Stimulated activated CD4-positive, alpha-beta T cell treated with anti-CD3 and anti-CD28 coated beads, Interleukin-1b, Interleukin-23, amount 100 ng/mL, for 4 hours (primary cell): ENCODE measurements at regions not wholly inside any gene's neighbourhood (a gene's known extent, or its start where the extent isn't known, plus 50 kb on each side); places are given as distances from the start of the nearest gene placed in this dataset.

Experiments used
- DNase-seq, 2 donors: peaks; one replicate each; pipeline ENCODE4 v3.0.0-alpha.2; 2020; ENCODE audit warnings: low read depth in 2 of 2

DNA sequence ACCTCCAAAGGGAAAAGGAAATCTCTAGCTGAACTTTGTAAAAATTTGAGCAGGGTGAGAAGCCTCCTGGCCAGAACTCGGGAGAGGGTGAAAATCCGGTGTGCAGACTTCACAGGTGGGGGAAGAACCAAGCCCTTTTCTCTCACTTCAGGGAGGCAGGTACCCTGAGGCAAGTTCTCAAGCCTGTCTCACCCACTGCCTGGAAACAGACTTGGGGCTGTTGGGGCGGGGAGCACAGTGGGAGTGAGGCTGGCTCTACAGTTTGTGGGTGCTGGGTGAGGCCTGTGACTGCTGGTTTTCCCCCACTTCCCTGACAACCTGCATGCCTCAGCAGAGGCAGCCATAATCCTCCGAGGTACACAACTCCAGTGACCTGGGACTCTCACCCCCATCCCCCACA lies 187.1 kb downstream of the KIF4B start:
- no peak for DNase-seq

DNA sequence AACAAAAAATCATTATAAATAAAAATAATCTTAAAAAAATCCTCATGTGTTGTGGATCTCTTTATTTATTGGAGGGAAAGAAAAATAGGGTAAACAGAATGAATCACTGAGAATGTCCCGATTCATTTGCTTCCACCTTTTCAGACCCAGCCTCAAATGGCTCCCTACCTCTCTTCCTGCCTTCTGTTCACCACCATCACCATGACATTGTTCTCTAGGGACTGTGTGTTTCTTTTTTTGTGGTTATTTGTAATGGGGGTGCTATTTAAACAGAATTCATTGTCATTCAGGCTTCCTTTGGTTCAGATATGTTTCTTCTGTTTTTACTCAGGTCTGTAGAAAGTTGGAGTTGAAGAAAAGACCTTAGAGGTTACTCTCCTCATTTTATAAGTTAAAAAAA lies 198.2 kb downstream of the KIF4B start:
- no peak for DNase-seq

DNA sequence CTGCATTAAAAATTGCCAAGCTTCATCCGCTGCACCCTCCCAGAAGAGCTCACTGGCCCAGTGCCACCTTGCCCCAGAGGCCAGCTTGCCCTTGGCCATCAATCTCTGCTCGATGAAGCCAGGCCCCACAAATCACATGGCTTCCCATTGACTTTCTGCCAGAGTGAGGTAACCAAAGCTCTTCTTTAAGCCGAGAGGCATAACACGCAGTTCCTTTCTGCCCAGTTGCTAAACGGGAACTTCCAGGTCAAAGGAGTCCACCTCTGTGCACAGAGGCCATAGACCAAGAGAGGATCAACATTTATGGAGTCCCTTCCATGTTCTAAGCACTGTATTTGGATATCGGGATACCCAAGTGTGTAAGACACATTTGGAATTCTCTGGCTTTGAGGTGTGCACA lies 208.8 kb downstream of the KIF4B start:
- no peak for DNase-seq

DNA sequence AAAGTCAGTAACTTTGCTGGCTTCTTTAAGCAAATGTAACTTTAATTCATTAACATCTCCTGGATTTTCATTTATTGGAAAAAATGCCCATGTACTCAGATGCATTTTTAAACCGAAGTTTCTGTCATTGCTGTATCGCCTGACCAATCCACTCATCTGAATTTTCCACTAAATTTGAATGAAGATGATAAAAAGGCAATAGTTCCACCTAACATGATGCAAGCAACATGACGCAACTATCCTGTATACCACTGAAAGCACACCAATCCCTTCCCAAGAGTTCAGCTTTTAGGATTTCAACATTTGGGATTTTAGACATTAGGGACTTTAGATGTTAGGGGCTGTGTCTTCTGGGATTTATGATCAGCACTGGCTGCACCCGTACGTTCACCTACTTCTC lies 215.6 kb downstream of the KIF4B start:
- no peak for DNase-seq

DNA sequence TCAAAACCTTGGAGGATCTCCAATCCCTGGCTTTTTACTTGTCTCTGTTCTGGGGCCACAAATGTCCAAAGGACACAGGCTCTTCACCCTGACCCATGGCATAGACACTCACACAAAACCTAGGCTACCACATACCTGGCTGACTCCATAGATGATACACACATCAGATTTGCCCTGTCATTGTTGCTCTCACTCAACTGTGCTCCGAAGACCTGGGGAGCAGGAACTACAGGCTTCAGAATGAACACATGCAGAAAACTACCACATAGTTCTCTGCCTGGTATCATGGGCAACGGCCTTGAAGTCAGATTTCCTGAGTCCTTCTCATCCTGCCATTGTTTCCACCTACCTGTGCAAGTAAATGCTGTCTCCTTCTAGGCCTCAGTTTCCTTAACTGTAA lies 226.2 kb downstream of the KIF4B start:
- DNase-seq, result no peak

DNA sequence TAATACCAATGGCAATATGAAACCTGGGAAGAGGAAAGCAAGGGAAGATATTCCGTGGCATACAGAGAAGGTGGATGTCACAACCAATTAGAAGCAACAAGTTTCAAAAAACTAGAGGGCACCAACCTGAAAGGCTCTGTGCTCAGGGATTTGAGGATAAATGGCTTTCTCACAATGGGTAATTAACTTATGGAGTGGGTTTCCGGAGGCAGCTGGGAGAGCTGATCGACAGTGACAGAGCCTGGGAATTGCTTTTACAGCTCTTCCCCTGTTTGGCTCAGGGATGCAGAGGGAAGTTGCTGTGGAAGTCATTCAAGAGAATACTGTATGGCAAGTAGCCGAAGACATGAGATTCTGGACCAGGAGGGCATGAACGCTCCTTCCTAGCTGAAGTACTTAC lies 237.0 kb downstream of the KIF4B start:
- no peak for DNase-seq

DNA sequence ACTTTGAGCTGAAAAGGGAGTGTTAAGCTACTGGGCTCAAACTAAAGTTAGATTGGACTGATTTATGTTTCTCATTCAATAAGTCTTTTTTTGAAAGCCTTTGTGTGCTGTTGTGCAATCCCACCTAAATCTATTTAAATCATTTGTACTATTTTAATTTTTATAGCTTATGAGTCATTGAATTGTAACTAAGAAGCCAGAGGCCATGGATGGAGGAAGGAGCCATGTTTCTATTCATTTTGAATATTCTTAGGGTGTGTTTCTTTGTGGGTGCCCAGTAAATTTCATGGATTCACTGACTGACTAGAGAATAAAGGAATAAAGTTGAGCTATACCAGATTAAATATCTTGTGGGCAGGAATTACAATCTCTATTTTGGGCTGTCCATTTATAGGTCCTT lies 238.5 kb downstream of the KIF4B start:
- no peak for DNase-seq

DNA sequence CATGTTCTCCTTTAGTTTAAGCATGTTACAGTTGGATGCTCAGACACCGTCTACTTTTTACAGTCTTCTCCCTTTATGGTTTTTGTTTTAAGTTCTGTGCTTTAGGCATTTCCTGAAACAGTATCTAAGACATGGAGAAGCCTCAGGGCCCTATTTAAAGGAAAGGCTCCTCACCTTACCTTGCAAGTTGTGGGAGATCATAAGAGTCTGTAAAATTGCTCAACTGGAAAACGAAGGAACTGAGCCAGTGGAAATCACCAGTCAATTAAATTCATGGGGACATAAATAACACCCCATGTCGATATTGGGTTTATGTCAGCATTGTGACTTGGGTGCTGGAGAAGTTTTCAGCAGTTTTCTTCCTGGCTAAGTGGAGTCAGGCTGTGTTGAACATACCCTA lies 239.2 kb downstream of the KIF4B start:
- no peak for DNase-seq

DNA sequence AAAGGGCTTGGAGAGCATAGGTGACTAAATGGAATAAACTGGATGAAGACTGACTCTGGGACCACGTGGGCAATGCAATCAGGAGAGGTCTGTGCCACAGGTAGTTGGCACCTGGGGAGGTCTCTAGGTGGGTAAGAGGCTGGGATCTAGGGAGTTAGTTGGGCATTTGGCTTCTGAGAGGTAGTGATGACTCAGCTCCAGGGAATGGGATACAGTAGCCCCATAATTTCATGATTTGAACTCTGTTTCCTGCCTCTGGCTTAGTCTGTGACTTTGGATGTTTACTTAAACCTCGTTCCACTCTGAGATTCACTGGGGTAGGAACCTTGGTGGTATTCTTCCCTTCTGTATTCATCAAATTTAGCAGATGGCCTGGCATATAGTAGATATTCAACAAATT lies 240.8 kb downstream of the KIF4B start:
- no peak for DNase-seq

DNA sequence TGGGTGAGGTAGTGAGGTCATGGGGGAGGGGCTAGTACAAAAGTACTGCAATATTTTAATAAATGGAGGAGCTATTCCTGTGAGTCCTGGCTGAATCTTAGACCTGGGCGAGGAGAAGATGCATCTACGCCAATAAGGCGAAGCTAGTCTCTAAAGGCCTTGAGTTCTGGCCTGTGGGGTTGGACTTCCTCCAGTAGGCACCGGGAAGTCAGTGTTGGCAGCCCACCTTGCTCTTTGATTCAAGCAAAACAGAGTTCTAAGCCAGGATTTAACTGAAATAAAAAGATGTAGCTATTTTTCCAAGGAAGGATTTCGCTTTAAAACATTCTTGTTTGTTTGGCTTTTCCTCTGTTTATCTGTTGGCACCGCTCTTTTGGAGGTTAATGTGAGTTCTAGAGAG lies 244.6 kb downstream of the KIF4B start:
- no peak for DNase-seq

DNA sequence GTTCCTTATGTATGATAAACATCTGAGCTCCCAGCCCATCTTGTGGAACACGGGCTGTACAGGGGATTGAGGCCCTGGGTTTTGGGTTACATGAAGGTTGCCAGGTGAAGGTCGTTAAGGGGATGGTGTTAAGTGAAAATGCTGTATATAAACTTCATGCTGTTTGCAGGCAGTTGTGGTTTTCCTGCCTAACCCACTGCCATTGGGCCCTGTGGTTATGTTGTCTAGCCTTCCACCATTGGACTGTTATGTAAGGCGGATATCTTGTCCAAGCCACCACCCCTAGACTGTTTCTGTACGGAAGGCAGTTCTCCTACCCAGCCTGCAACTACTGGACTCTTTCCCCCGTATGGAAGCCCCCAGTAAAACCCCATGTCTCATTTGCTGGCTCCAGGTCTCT lies 246.1 kb downstream of the KIF4B start:
- no peak for DNase-seq

DNA sequence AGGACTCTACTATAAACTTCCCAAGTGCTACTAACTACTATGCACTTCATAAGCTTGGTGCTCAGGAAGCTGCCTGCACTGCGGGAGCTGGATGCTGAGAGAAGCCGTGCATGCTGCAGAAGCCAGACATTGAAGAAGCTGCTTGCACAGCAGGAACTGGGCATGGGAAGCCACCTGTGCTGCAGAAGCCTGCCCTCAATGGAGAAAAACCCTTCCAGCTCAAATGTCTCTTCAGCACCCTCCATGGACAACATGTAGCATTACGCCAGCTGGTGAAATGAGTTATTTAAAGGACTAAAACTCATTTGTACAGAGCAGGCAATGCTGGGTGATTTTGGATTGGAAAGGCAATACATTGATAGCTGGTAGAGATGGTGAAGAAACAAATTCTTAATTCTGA lies 247.2 kb downstream of the KIF4B start:
- no peak for DNase-seq

DNA sequence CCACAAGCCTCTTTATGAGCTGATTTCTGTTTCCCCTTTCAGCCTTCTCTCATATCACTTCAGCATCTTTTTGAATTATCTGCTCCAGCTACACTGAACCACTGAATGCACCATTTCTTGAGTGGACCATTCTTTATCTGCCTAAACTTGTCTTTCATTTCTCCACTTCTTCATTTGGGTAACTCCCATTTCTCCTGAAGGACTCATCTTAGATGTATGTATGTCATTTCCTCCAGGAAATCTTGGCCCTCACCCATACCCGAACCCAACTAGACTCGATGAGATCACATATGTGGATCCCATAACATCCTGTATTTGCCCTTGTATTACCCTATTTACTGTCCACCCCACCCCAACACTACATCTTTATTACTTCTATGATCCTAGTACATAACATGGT lies 249.8 kb downstream of the KIF4B start:
- DNase-seq, result no peak

DNA sequence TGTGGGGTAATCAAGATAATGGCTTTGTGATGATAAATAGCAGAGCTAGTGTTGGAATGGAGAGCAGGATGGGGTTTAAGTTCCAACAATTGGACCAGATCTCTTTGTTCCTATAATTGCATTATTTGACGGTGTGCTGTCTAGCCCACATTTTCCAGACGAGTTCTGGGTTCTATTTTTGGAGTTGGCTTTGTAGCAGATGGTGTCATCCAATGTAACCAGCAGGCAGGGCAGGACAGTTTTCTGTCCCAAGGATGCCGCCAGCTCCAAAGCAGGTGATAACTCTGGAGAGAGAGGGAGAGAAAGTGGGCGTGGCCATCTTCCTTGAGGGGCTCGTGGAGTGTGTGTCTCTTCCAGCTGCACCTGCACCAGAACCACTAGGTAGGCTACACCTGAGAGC lies 251.3 kb downstream of the KIF4B start:
- DNase-seq, result no peak

DNA sequence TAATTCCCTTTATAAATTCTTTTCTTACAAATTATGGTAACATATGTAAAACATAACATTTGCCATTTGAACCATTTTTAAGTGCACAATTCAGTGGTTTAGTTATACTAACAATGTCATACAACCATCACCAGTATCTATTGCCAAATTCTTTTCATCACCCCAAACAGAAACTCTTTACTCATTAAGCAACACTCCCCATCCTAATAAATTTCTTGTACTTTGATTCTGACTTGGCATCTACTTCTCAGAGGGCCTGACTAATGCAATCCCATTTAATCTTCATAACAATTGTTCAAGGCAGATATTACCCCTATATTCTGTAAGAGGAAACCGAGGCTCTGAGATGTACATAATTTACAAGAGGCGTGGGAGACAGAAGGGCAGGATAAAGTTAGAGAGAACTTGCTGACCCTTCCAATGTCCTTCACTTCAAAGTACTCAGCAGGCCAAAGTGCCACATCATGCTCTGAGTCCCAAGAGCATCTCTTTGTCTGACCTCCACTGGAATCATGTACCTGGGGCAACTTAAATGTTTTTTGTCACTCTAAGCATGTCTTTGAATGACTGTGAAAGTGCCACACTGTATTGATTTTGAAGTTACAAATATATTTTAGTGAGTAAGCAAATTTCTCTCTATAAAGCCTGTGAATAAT lies 255.3 kb downstream of the KIF4B start:
- no peak for DNase-seq

DNA sequence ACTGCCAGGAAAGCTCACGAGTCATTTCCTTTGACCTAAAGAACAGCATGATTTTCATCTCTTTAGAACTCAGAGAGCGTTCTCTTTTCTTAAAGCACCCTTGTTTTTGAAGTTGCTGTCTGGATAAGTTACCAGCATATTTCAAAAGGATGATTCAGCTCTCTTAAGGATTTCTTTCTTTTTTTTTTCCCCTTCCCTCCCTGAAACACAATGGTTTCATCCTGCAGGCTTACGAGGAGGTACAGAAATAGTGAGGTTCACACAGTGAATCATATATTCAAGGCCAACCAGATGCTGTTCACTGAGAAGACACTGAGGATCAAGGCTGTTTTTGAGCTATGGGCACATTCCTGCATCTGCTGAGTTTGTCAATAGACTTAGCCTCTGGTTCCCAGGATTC lies 257.2 kb downstream of the KIF4B start:
- DNase-seq, result no peak

DNA sequence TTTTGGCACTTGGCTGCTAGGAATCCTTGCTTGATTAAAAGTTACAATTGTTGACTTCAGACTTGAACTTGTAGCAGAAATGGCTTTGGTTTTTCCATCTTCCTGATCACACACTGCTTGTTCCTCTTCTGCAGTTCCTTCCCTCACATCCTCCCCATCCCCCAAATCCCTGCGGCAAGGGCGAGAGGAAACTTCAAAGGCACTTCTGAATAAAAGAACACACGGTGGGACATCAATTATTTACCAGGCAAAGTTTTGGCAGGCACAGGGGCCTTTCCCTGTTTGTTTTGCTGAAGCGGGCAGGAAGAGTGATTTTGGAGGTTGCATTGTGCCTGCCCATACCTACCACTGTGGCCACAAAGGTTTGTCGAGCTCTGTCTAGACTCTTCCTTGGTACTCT lies 260.9 kb downstream of the KIF4B start:
- no peak for DNase-seq

DNA sequence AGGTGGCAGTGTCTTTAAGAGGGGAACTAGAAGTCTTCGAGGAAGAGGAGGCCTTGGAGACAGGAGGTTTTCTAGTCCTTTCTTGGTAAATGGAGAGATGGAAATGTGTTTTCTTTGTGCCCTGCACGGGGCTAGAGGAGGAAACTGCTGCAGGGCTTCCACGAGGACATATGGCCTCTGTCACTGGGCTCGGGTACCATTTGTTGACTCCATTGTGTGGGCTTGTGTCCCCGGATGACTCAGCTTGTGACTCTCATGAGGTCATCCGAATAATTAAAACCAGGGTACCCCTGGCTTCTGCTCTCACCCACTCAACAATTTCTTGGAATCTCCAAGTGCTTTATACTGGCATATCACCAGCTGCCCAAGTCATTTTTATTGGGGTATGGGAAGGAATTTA lies 261.7 kb downstream of the KIF4B start:
- no peak for DNase-seq

DNA sequence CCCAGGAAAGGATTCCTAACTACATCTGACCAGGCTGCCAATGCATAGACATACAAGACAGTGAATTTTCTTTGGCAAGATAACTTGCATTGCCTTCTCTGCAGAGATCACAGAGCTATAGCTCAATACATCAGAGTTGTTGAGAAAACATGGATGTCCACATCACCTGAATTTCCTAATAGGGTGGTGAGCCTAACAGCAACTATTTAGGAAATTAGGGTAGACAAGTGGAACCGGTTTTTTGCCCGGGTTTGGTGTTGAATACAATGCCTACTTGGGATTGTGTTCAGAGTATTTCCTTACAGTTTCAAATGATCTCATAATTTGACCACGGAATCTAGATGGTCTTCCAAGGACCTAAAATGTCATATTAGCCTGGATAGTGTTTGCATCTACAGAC lies 262.7 kb downstream of the KIF4B start:
- no peak for DNase-seq

DNA sequence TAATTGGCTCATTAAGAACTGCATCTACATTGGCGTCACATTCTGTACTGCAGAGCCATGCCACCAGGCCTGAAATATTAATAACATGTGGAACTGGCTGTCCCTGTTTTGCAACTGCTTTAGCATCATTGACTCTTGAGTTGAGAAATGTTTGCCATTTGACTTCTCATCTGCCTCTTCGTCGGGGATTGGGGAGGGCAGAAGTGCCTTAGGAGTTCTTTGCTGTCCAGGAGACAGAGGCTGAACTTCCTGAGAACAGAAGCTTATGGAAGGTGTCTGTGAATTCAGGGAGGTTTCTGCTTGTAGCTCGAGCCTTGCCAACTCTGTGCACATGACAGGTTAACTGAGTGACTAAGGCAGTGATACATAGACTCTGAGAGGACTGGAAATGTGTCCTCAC lies 265.0 kb downstream of the KIF4B start:
- DNase-seq, result no peak

DNA sequence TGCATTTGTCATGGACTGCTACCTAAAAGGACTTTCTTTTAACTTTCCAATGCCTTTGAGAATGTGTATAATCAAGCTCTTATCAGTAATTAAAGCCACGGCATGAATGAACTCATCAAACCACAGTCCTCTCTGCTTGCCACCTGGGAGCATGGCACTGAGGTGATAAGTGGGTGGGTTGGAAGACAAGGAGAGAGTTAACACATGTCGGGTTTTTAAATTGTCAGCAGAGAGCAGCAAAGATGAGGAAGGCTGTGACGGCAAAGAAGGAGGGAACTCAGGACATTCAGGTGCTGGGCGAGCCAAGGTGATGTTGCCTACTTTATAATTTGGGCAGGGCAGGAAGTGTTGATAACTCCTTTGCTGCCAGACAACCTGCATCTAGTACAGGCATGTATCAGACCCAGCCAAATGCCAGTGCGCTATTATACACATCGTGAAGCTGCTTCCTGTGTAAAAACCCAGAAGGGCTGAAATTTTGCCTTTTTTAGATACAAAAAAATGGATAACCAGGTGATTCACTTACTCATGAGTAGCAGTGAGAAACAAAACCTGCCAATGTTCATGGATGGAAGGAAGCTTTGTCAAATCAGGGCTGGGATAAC lies 269.1 kb downstream of the KIF4B start:
- DNase-seq, result no peak

DNA sequence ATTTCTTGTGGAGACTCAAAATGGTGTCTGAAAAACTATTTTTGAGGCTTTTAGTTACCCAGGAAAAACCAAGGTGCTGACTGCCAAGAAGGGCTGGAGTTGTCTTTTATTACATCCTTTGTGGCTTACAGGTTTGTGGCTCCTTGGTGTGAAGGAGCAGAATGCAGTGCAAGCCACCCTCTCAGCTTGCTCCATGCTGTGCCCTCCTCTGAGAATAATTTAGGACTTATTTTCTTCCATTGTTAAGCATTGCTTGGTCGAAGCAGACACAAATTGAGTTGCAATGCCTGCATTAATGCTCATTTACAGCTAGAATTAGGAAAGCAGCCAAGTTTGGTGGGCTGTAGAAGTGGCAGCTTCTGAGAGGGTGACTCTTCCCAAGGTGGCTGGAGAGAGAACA lies 272.2 kb downstream of the KIF4B start:
- no peak for DNase-seq

DNA sequence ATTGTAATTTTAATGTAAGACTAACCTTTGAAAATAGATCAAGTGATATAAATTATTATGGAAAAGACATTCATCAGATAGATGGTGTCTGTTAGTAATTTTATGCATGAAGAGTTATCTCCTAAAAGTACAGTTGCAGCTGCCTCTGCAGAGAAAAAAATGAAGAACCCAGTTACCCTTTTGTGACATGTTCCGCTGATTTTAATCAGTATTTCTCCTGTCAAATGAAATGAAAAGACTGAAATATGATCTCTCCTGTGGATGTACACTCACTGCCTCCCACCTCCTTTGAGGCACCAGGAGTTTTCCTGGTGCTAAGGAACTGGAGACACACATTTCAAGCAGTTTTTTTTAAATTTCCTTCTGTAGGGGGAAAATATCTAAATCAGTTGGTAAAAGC lies 277.4 kb downstream of the KIF4B start:
- DNase-seq, result no peak

DNA sequence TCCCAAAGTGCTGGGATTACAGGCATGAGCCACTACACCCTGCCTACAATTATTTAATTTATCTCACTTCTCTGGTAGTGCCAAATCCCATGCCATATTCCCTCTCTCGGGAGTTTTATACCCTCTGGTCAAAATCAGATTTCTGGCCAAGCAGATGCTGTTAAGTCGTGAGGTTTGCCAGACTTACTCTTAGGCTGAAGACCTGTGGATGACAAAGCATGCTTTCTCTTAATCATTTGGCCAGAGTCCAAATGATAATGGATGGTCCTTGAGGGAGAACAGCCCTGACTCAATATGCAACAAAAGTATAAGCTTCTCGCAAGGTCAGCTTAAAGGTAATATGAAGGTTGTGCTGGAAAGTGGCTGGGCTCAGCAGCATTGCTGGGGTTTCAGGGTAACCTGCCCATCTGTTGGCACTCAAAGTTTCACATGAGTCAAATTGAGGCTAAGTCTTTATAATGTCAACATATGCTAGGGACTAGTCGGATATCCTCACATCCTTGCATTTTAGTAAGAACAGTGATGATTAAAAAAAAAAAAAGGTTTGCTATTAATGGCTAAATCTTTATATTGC lies 280.1 kb downstream of the KIF4B start:
- DNase-seq, result no peak
